GM19397 (cell line): ENCODE measurements at regions not wholly inside any gene's neighbourhood (a gene's known extent, or its start where the extent isn't known, plus 50 kb on each side); places are given as distances from the start of the nearest gene placed in this dataset.
"Not testable (repeated sequence)": the region's sequence is repeated elsewhere in the genome, so short reads cannot be mapped to it uniquely, and the experiment has no call there.

Experiments used
- ATAC-seq: cut with Tn5 transposase; IDR thresholded peaks from one replicate; pipeline ENCODE4 v1.9.1; 2021; ENCODE audit warnings: mild to moderate bottlenecking, moderate library complexity; ENCODE audit not compliant: unreplicated experiment

GRCh38 chr7:19307554-19307953, 162.3 kb upstream of the FERD3L start:
- no peak for ATAC-seq

- no peak for ATAC-seq
Measured at GRCh38 chr7:19305698-19306097, 160.5 kb upstream of the FERD3L start.

GRCh38 chr7:19304086-19304485, 158.9 kb upstream of the FERD3L start:
- ATAC-seq = no peak

GRCh38 chr7:19302731-19303130, 157.5 kb upstream of the FERD3L start:
- ATAC-seq = no peak

GRCh38 chr7:19296617-19297016, 151.4 kb upstream of the FERD3L start:
- ATAC-seq = no peak

- no peak for ATAC-seq
Measured at GRCh38 chr7:19295376-19295775, 150.2 kb upstream of the FERD3L start.

- ATAC-seq = no peak
Measured at GRCh38 chr7:19294619-19295018, 149.4 kb upstream of the FERD3L start.

GRCh38 chr7:19293431-19293830, 148.2 kb upstream of the FERD3L start:
- ATAC-seq = no peak

- no peak for ATAC-seq
Measured at GRCh38 chr7:19290968-19291367, 145.7 kb upstream of the FERD3L start.

- ATAC-seq = no peak
Measured at GRCh38 chr7:19290066-19290465, 144.8 kb upstream of the FERD3L start.

GRCh38 chr7:19284596-19285300, 139.5 kb upstream of the FERD3L start:
- ATAC-seq = no peak

- no peak for ATAC-seq
Measured at GRCh38 chr7:19284136-19284535, 138.9 kb upstream of the FERD3L start.

- no peak for ATAC-seq
Measured at GRCh38 chr7:19275000-19275399, 129.8 kb upstream of the FERD3L start.

GRCh38 chr7:19272329-19272728, 127.1 kb upstream of the FERD3L start:
- not testable (repeated sequence) for ATAC-seq

- no peak for ATAC-seq
Measured at GRCh38 chr7:19269301-19269700, 124.1 kb upstream of the FERD3L start.

GRCh38 chr7:19268737-19269136, 123.5 kb upstream of the FERD3L start:
- ATAC-seq = no peak

- no peak for ATAC-seq
Measured at GRCh38 chr7:19262826-19263225, 117.6 kb upstream of the FERD3L start.

GRCh38 chr7:19249281-19249680, 104.1 kb upstream of the FERD3L start:
- no peak for ATAC-seq

- ATAC-seq = no peak
Measured at GRCh38 chr7:19248681-19249080, 103.5 kb upstream of the FERD3L start.

- ATAC-seq = no peak
Measured at GRCh38 chr7:19248115-19248514, 102.9 kb upstream of the FERD3L start.

GRCh38 chr7:19247017-19247416, 101.8 kb upstream of the FERD3L start:
- ATAC-seq = no peak

- no peak for ATAC-seq
Measured at GRCh38 chr7:19242246-19242645, 97.0 kb upstream of the FERD3L start.

- ATAC-seq = no peak
Measured at GRCh38 chr7:19239951-19240350, 94.7 kb upstream of the FERD3L start.
